HG03097 (cell line): ENCODE measurements at regions not wholly inside any gene's neighbourhood (a gene's known extent, or its start where the extent isn't known, plus 50 kb on each side); places are given as distances from the start of the nearest gene placed in this dataset.

Experiments
- ATAC-seq: cut with Tn5 transposase; IDR thresholded peaks from one replicate; pipeline ENCODE4 v1.9.1; 2021; ENCODE audit not compliant: unreplicated experiment, low FRiP score

DNA sequence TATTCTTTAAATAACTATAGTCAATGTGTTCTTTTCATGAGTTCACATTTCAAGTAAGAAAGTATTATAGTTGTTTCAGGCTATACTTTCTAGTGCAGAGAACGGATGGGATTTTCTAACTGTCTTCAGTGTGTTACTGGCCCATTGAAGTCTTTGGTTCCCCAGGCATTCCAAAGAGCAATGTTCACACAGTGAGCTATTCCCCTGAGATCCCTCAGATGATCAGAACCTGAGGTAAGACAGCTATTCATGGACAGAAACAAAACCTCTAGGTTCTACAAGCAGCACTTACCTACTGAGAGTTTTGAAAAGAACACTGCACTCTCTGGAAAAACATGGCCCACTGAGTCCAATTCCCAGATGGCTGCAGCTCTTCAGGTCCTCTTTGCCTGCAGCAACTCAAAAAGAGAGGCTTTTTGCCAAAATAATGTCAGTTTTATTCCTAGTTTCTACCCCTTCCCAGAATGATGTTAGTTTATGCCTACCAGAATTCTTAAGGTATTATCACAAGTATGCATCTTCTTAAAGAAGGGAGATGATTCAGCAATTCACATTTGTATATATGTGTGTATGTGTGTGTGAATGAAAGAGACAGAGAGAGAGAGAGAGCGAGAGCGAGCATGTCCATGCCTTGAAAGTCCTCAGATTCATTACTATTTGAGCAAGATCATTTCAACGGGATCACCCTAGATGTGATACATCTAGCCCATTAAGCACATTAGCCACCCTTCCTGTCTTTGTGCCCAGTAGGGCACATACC is 146.1 kb downstream of the PDHA2 start:
- ATAC-seq = no peak

DNA sequence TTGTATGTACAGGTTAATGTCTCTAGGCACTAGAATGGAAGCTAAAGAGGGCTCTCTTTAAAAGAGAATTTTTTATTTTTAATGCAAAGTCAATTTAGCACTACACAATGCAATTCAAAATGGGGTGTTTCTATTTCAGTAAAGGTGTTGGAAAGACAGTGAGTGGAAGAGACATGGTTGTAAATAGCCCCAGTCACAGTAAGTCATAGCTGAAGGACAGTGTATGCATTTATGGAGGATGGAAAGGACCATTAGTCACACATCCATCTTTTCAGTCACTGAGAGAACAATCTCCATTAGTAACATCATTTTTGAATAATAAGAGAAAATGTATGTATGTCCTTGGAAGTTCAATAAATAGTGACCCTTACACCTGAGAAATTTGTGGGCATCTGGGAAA is 148.0 kb downstream of the PDHA2 start:
- no peak for ATAC-seq

DNA sequence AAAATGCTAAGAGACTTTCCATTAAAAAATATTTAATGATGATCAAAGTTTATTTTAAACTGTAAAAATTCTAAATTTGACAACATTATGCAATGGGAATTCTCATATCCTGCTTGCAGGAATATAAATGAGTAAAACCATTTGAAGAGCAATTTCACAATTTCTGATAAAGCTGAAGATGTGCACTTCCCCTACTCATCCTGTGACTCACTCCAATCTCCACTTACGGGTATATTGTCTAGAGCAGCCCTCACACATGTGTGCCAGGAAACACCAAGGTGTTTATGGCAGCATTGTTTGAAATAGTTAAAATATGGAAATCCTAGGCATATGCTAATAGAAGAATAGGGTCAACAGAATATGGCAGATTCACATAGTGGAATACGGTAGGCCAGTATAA is 158.4 kb downstream of the PDHA2 start:
- no peak for ATAC-seq

DNA sequence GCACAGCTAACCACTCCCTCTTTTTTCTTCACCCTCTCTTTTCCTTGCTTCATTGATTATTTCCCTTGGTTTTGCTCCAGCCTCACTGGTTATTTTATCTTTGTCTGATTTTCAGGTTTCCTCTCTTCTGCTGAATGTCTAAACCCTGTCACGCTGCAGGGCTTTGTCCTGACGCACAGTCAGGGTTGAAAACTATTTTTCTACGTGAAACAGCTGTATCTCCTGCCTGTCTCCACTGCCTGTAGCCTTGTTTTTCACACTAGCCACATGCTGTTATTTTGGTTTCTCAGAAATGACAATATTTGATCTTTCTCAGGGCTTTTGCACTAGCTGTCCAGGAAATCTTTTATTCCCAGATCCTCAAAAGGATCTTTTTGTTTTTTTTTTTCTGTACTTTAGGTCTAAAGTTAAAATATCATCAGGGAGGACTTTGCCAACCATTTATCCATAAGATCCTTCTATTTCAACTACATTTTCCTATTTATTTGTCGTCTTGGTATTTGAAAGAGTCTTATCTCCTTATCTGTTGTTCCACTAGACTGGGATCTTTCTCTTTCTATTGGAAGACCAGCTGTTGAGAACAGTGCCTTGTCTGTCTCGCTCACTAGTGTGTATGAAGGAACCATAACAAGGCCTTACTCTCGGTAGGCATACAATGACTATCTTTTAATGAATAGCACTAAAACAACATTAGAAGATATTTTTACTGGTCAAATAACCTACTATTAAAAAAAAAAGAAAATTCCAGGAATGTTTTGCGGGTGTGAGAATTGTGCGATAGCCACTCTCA is 164.3 kb downstream of the PDHA2 start:
- ATAC-seq = no peak

DNA sequence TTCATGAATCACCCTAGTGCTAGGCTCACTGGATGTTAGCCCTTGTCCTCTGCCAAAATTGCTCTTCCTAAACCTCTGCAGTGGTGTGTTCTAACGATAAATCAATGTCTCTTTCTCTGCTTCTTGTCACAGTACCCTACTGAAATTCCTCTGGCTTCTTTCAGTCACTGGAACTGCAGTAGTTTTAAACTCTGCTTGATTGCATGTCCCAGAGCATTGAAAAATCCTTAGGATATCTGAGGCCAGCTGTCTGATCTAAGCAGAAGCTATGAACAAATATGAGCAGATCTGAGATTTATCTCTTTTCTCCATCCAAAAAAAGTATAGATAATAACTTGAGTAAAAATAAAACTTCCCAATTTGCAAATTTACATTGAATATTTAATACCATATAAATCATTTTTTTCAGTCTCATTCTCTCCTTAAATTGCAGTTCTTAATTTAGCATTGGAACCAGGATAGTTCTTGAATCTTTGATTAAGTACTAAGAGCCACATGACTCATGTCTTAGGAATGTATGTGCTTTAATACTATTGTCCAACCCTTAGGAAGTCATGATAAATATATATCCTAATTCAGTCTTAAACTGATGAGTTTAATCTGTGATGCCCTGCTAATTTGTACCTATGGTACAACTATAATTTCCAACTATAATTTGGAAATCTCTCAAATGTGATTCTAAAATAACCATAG is 169.7 kb downstream of the PDHA2 start:
- no peak for ATAC-seq

DNA sequence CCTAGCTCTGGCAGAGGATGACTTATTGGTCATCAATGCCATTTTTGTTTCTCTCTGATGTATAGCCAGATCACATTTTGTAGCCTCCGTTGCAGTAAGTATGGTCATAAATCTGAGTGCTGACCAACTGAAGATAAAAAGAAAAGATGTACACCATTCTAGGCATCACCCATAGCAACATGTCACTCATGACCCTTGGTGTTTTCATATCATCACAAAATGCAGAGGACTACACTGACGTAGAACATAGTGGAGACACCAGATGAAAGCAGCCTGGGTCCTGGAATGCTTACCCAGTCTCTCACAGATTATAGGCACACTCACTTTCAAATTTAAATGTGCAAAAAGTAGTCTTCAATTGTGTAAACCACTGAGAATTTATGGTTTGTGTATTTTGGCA is 172.8 kb downstream of the PDHA2 start:
- no peak for ATAC-seq

DNA sequence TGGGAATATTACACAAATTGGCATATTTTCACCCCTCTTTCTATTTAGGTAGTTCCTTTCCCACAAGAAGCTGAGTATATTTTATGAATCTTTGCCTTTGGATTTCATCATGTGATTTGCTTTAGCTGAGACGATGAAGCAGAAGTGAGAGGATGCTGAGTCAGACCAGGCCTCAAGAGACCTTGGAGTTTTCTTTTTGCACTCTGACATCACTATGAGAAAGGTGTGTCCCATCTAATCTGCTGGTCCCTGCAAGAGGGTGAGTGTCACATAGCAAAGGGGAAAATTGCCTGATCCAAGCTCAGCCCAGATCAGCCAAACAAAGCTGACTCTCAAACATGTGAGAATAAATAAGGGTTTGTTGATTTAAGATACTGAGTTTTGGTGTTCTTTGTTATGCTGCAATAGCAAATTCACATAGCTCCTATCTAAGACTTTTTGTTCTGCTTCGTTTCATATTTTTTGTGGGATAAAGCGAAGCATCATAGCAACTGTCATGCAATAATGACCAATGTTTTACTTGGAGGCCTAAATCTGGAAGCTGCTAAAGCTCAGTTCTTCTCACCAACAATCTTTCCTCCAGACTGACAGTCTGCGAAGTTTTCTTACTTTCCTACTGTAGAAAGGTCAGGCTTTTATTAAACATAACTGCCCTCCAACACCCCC is 176.9 kb downstream of the PDHA2 start:
- no peak for ATAC-seq

DNA sequence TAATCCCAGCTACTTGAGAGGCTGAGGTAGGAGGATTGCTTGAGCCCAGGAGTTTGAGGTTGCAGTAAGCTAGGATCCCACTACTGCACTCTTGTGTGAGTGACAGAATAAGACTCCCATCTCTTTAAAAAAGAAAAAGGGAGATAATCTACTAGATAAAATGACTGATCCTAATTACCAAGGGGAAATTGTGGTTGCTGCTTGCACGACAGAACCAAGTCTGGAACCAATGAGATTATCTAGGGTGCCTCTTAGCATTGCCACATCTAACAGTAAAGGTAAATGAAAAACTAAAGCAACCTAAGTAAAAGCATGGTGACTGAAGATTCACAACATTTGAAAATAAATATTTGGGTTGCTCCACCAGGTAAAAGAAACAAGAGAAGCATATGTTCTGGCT is 185.1 kb downstream of the PDHA2 start:
- ATAC-seq = no peak

DNA sequence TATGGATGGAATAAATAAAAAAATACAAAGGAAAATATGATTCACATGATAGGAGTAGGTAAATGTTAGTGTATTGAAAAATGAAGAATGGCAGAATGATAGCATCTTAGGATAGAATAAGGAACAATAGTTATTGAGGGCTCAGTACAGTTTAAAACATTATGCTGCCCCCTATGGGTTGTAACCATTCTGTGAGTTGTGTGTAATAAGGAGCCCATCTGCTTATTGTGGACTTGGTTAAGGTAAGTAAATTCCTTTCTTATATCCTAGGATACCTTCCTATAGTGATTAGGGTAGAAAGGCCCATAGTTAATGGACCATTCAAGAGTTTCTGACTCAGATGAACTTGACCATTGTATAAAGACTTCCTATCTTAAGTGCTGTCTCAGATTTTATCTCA is 195.8 kb downstream of the PDHA2 start:
- no peak for ATAC-seq

DNA sequence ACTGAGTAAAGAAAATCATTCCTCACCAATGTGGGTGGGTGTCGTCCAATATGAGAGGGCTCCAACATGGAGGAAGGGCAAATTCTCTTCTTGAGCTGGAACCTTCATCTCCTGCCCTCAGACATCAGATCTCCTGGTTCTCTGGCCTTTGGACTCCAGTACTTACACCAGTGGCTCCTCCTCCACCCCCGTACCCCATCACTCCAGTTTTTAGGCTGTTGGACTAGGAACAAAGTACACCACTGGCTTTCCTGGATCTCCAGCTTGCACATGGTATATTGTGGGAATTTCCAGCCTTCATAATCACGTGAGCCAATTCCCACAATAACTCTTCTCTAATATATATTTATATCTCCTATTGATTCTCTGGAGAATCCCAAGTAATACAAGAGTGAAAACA is 196.9 kb downstream of the PDHA2 start:
- no peak for ATAC-seq

DNA sequence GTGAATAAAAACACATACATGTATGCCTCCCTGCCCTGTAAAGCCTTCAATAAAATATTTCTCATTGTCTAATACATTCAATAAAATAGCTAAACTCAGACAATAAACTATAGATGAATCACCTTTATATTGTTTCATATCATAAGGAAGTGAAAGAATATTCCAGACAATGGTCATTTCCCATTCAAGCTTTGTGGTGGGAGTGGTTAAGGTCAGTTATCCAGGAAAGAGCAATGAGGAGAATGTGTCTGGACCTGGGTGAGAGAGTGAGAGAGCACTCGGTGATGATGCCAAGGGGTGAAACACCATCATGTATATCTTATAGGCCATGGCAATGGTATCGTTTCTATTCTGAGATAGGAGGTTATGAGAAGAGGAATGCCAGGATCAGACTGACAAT is 197.8 kb downstream of the PDHA2 start:
- no peak for ATAC-seq

DNA sequence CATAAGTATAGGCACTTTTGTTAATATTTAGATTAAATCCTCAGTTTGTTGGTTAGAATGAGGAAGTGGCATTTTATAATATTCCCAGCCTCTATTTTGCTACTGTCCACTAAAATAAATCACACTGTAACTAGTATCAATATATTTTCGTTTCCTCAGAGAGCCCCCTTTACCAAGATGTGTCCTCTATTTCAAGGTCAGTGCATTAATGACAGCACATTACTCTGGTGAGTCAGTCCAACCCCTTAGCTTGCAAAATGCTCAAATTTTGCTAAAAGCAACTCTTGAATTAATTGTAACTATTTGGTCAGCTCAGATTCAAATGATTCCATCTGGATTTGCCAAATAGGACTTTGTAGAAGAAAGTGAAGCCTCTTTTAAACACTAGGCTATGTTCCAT is 199.3 kb downstream of the PDHA2 start:
- no peak for ATAC-seq

DNA sequence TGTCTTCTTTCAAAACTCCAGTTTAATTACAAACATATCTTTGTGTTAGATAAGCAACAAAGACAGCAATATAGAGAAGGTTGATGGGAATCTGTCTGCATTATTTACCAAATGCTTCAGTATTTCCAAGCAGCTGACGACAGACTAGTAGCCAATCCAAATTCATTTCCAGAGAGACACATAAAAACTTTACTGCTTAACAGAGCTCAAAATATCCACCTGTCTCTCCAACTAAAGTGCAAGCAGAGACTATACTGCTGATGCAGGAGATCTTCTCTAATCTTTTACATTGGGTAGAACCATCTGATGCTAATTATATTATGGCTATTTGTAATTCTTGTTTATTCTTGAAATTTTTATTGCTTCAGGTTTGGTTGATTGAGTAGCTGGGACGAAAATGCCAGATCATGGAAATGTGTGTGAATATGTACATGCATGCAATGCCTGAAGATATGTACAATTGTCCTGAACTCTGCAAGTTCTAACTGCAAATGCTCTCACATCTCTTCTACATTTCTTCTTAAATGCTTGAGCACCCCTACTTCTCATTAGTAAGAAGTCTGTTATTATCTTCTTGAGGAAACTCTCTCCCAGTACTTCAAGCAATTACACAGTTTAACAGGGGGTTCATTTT is 200.0 kb downstream of the PDHA2 start:
- no peak for ATAC-seq

DNA sequence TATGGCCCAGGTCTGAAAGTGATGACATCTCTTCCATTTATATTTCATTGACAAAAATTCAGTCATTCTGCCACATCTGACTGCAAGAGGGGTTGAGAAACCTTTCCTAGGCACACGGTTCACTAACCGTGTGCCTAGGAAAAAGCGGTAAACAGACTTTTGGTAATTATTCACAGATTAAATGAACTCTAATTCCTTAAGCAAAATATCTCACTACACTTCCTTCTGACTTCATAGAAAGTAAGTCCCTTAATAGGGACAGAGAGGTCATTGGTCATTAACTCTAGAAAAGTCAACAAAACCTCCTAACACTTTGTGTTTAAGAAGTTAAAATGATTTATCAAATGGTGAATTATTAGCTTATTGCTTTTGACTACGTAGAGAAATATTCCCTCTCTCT is 205.1 kb downstream of the PDHA2 start:
- ATAC-seq = no peak

DNA sequence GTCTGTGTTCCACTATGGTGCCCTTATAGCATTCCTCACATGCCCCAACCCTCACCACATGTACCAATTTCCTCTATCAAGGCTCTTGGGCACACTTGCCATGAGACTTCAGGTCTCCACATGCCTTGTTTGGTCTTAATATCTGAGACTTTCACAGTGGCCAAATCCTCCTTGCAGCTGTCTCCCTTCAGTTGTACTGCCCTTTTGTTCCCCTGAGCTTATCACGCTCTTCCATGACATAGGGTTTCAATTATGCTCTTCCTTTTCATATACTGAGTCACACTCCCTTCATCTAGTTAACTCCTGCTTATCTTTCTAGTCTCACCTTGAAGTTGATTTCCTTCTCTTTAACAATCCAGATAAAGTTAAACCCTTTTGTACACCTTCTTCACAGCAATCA is 212.9 kb downstream of the PDHA2 start:
- ATAC-seq = no peak

DNA sequence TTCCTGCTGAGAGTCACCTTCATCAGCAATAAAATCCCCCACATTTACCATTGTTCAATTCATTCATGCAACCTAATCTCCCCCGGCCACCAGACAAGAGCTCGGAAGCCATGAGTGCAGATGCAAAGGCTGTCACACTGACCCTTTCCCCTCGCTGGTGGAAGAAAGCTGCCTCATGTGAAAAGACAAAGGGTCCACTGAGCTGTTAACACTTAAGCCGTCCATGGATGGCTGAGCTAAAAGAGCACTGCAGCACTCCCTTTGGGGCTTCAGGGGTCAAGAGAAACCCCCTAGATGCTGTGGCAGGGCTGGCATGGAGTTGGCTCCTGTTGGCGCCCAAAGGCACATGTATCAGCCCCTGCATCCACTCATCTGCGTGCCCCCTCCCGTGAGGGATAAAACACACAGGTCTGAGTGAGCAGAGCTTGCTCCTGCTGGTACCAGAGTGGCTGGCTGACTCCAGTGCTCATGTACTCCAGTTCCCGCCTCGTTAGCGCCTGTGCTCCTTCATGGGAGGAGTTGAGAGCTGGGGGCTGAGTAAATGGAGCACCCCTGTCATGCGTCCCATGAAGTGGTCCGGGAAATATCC is 216.5 kb downstream of the PDHA2 start:
- ATAC-seq = no peak

DNA sequence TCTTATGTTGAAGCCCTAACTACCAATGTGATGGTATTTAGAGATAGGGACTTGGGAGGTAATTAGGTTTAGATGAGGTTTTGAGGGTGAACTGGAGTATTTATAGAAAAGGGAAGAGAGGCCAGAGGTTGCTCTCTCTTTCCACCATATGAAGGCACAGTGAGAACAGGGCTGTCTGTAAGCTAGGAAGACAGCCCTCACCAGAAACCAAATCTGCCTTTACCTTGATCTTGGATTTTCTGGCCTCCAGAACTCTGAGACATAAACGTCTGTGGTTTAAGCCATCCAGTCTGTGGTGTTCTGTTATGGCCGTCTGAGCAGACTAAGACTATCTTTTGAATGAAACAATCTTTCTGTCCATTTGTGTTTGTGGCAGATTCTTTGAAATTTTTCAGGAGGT is 223.7 kb downstream of the PDHA2 start:
- no peak for ATAC-seq

DNA sequence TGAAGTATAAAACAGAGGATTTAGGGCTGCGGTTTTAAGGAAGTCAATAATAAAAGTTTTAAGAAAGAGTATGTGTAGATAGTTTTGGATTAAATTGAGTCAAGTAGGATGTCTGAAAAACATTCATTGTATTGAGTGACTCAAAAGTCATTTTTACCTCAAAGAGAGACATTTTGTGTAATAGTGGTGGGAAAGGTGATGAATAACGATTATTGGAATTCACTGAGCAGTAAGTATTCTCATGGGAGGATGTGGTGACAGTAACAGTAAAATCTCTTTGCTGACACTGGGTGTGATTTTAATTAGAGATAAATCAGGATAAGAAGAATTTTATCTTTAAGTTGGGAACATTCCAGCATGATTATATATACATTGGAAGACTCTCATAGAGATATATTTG is 233.6 kb downstream of the PDHA2 start:
- ATAC-seq = no peak

DNA sequence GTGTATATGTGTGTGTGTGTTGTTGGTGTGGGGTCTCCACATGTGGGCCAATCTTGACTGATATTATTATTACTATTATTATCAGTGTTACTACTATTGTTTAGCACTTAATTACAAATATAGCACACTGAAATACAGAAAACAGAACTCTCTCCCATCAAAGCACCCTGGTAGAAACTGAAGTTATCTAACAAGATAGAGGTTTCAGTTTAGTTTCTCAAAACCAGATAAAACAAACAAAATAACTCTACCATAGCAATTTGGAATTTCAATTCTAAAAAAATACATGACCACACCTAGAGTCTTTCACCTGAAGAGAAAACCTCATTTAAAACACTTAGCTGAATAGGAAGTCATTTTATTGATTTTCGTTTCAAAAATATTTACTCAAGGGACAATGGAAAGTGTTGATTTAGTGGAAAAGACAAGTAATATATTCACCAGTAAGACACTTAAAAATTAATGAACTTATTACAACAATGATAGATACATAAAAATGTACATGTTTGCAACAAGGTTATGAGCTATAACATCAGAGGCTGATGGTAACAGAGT is 252.3 kb downstream of the PDHA2 start:
- no peak for ATAC-seq

DNA sequence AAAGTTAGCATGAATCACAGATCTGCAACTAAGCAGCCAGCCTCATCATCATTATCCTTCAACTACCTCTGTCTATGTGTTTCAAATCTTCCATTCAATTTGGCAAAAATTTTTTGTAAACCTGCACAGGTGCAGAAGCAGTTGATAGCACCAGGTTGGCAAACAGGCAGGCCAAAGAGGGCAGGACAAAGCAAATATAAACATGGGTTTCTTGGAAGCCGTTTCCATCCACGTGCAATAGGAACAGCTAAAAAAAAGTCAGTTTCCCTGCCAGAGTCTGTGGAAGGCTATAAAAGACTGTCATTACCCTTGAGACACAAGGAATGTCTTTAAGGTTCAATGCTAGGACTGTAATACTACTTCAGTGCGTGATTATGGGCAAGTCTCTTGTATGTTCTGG is 253.2 kb downstream of the PDHA2 start:
- no peak for ATAC-seq
